Cardiac septum (tissue), 1 donor: ENCODE measurements at regions not wholly inside any gene's neighbourhood (a gene's known extent, or its start where the extent isn't known, plus 50 kb on each side); places are given as distances from the start of the nearest gene placed in this dataset.

ENCODE experiments used
- DNase-seq: peaks from one replicate; pipeline ENCODE4 v3.0.0-alpha.2; 2020; ENCODE audit warnings: low spot score
- intact Hi-C: fragments of 100-400 bp; cut with DNase I; formaldehyde crosslinking; loops from one replicate; pipeline ENCODE4 v1.14.0; 2022
- donor health status: DM: no; HTN: no; CAD: no.

GRCh38 chr3:24947103-24947502, 452.5 kb upstream of the THRB start:
- no peak for DNase-seq

DNA sequence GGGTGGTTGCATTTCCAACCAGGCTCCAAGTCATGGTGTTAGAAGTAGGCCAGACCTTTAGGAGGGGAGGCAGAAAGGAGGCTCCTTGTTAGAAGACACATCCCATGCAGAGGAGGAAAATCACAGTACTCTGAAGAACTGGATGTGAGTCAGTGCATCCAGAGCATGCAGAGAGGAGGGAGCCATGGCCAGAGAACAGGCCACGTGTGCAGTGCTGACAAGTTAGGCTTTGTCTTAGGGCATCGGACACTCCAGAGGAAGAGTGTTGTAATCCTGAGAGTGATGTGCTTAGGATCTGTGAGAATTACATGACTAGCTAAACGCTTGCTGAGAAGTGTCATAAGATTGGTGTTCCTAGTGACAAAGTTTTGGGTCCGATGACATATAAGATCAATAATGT, 456.5 kb upstream of the THRB start:
- no peak for DNase-seq
- intact Hi-C loops: no loop called here

More at GRCh38 chr3:24947103-24947502, 452.5 kb upstream of the THRB start:
- intact Hi-C loops: no loop called here

- intact Hi-C loops: no loop called here
- no peak for DNase-seq
These were observed 457.7 kb upstream of the THRB start for GRCh38 chr3:24952388-24952787.

DNA sequence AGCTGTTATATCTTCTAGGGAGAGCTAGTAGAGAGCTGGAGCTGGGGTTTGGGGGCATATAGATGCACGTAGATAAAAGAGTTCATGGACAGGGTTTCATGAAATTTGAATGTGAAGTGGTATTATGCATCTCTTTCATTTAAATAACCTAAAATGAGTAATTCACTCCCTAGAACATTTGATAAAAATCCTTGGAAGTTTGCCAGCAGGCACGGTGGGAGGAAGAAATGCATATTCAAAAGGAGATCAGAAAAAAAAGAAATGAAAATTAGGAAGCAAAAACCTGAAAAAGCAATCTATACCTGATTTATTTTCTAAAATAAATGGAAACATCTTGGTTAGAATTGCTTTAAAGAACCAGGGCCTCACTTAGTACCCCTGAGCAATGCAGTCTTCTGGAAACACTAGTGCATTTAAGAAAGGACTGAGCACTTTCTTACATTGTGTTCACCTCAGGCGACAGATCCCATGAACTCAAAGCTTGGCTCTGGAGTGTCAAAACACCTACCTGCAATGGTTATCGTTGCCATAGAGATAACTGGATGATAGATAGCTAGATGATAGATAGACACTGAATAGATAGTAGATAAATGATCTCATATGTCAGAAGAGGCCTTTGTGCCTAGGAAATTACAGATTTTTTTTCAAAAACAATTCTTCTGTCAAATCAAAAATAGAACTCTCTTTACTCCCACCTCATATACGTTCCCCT, 458.6 kb upstream of the THRB start:
- intact Hi-C loops: no loop called here
- DNase-seq: no peak

GRCh38 chr3:24956613-24957012, 462.0 kb upstream of the THRB start:
- intact Hi-C loops: no loop called here
- no peak for DNase-seq

GRCh38 chr3:24958271-24958670, 463.6 kb upstream of the THRB start:
- intact Hi-C loops: no loop called here
- no peak for DNase-seq

DNA sequence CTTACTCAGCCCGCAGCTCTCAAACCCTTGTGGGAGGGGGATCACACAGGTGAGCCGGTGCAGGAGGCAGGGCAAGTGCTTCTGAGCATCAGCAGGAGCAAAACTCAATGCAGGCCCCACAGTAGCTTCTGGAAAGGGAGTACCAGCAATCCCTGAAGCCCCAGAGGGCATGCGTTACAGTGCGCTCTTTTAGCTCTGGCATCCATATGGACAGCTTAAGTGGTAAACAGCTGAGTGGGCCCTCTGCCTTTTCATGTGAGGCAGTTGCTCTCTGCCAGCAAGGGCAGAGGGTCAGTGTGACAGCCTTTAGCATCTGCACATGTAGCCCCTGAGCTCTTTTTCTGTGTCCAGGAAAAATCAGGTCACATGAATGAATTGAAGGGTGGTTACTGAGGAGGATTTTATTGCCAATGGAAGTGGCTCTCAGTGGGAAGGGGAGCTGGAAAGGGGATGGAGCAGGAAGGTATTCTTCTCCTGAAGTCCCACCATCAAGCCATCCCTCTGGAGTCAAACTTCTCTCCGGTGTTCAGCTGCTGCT, 464.3 kb upstream of the THRB start:
- no peak for DNase-seq
- intact Hi-C loops: no loop called here

GRCh38 chr3:24963762-24964625, 464.1 kb upstream of the RARB start:
- intact Hi-C loops: loop anchor here (5.0 kb wide), 2 partner anchors 133 to 628 kb away; no protein-coding TSS in a partner anchor
- no peak for DNase-seq

- intact Hi-C loops: loop anchor here (5.0 kb wide), 2 partner anchors 61 to 461 kb away; partner anchors contain the start of gene RARB
- no peak for DNase-seq
These were observed 462.2 kb upstream of the RARB start for GRCh38 chr3:24965706-24966385.

GRCh38 chr3:24968036-24968435, 460.0 kb upstream of the RARB start:
- intact Hi-C loops: loop anchor here (5.0 kb wide), 2 partner anchors 59 to 459 kb away; partner anchors contain the start of gene RARB
- DNase-seq: no peak

DNA sequence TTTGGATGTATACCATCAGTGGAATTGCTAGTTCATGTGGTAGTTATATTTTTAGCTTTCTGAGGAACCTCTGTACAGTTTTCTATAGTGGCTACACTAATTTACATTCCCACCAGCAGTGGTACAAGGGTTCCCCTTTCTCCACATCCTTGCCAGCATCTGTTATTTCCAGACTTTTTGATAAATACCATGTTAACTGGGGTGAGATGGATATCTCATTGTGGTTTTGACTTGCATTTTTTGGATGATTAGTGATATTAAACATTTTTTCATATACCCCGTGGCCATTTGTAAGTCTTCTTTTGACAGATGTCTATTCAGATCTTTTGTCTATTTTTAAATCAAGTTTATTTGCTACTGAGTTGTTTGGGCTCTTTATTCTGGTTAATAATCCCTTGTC, 455.6 kb upstream of the RARB start:
- no peak for DNase-seq
- intact Hi-C loops: no loop called here

DNA sequence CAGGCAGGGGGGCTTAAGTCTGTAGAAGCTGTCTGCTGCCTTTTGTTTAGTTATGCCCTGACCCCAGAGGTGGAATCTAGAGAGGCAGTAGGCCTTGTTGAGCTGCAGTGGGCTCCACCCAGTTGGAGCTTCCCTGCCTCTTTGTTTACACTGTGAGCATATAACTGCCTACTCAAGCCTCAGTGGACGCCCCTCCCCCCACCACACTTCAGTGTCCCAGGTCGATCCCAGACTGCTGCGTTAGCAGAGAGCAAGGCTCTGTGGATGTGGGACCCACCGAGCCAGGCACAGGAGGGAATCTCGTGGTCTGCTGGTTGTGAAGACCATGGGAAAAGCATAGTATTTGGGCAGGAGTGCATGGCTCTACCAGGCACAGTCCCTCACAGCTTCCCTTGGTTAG, 446.8 kb upstream of the RARB start:
- no peak for DNase-seq
- intact Hi-C loops: no loop called here

DNA sequence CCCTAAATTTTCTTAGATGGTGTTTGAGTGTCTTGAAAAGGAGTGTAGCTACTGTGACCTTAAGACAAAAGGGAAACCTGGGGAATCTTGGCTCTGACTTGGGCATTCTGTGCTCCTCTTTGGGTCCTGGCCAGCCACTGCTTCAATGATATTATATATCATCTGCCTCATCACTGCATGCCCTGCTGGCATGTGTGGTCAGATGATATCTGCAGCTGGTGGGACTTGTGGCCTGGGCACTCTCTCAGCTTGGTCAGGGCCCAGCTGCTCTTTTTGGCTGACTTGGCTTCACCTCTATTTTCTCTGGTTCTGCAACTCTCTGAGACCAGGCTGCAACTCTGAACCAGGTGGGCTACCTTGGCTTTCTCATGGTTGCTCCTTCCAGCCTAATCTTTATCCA, 446.1 kb upstream of the RARB start:
- no peak for DNase-seq
- intact Hi-C loops: no loop called here

DNA sequence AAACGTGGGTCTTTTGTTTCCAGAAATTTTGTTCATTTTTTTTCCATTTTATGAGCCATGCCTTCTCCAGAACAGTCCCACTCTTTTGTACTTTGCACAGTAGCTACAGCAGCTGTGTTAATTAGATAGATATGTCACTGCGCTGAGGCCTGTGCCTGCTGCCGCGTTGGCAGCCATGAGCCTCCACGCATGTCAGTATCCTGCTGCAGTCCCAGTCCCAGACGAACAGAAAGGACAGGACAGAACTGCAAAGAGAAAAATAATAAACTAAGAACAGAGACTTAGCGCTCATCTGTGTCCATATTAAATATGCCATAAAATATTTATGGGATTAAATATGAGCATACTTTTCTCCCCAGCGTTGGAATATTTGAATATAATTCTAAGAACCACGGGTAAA, 442.4 kb upstream of the RARB start:
- no peak for DNase-seq
- intact Hi-C loops: loop anchor here (2.0 kb wide), 1 partner anchor 59 kb away; no protein-coding TSS in a partner anchor

DNA sequence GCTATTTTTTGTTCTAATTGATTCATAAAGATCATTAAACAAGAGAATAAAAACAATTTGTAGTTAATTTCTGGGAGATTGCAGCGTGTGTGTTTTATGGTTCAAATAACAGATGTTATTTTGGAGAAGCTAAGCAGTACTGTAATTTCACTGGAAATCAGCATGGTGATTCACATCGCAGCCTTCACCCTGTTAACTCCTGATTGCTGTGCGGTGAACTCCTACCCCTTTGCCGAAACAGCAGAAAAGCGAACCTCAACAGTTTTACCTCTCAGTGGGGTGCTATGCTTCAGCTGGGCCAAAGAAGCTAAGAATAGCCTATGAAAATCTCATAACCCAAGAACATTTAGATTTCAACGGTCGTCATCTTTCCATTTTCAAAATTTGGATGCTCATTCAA, 441.5 kb upstream of the RARB start:
- no peak for DNase-seq
- intact Hi-C loops: no loop called here

DNA sequence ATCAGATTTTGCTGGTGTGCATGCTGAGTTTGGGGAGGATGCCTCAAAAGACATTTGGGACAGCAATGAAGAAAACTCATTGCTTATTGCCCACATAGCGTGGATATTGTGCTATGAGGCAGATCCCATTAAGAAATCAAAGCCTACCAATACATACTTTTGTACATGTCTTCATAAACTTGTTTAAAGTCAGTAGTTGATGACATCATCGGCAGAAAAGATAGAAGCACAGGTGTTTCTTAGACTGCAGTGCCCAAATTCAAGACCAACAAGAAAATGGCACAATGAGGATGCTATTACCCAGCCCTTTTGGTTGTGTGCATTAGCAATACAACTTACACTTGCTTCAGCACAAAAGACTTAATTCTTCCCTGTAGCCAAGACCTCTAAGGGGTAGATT, 428.7 kb upstream of the RARB start:
- intact Hi-C loops: no loop called here
- DNase-seq: no peak

- intact Hi-C loops: no loop called here
- DNase-seq: no peak
These were observed 427.0 kb upstream of the RARB start for GRCh38 chr3:25000971-25001591.

- intact Hi-C loops: no loop called here
- DNase-seq: no peak
These were observed 426.0 kb upstream of the RARB start for GRCh38 chr3:25002052-25002451.

GRCh38 chr3:25007974-25008658, 419.9 kb upstream of the RARB start:
- no peak for DNase-seq
- intact Hi-C loops: no loop called here
